PC-3 (cell line): ENCODE measurements at regions not wholly inside any gene's neighbourhood (a gene's known extent, or its start where the extent isn't known, plus 50 kb on each side); places are given as distances from the start of the nearest gene placed in this dataset.
"Not testable (repeated sequence)": the region's sequence is repeated elsewhere in the genome, so short reads cannot be mapped to it uniquely, and the experiment has no call there.

ENCODE experiments used
- CTCF ChIP-seq: fragments of 300-600 bp; sonication (generic); conservative IDR thresholded peaks from 2 replicates; pipeline ENCODE4 v1.5.1; 2017; ENCODE audit warnings: antibody characterized with exemption, low read depth, mild to moderate bottlenecking, low read length
- EZH2 ChIP-seq: fragments of 300-600 bp; sonication (generic); IDR thresholded peaks from one replicate; pipeline ENCODE4 v1.6.1; 2017; ENCODE audit warnings: antibody characterized with exemption, mild to moderate bottlenecking, low read length; ENCODE audit not compliant: unreplicated experiment
- EZH2phosphoT487 ChIP-seq: fragments of 300-600 bp; sonication (generic); IDR thresholded peaks from 2 replicates; pipeline ENCODE4 v1.6.1; 2018; ENCODE audit warnings: mild to moderate bottlenecking, antibody characterized with exemption, low read length, borderline replicate concordance

DNA sequence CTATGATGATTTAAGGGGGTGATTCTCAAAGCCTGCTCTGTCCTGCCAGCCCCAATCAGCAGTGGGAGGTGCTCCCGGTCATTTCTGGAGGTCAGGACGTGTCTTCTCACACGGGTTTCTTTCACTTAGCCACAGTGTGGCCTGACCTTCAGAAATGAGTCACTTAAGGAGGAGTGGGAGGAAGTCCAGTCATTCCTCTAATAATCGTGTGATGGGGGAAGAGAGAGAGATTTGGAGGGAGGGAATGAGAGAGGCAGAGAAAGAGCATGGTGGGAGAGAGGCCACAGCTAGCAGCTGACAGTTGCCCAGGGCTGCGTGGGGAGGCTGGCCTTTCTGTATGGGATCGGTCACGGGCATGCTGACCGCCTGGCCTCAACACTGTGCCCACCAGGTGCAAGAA is 142.6 kb upstream of the ZNF469 start:
- TF ChIP-seq CTCF, EZH2, EZH2phosphoT487: not testable (repeated sequence)
